Fibroblast of lung (primary cell): ENCODE measurements at regions not wholly inside any gene's neighbourhood (a gene's known extent, or its start where the extent isn't known, plus 50 kb on each side); places are given as distances from the start of the nearest gene placed in this dataset.

Experiments
- CTCF ChIP-seq, 2 donors: IDR thresholded peaks in 1 of 2; conservative IDR thresholded peaks in 1 of 2; 1 replicate in 1 of 2; 2 replicates in 1 of 2; pipeline ENCODE4 v1.5.1; 2011 to 2012; ENCODE audit warnings: low read length in 2 of 2, control low read depth in 1 of 2, inconsistent platforms in 1 of 2, low read depth in 1 of 2, mild to moderate bottlenecking in 1 of 2
- EZH2 ChIP-seq: IDR thresholded peaks from 2 replicates; pipeline ENCODE4 v1.5.1; 2012; ENCODE audit warnings: low read length, control low read depth, mild to moderate bottlenecking; ENCODE audit errors: missing control alignments

DNA sequence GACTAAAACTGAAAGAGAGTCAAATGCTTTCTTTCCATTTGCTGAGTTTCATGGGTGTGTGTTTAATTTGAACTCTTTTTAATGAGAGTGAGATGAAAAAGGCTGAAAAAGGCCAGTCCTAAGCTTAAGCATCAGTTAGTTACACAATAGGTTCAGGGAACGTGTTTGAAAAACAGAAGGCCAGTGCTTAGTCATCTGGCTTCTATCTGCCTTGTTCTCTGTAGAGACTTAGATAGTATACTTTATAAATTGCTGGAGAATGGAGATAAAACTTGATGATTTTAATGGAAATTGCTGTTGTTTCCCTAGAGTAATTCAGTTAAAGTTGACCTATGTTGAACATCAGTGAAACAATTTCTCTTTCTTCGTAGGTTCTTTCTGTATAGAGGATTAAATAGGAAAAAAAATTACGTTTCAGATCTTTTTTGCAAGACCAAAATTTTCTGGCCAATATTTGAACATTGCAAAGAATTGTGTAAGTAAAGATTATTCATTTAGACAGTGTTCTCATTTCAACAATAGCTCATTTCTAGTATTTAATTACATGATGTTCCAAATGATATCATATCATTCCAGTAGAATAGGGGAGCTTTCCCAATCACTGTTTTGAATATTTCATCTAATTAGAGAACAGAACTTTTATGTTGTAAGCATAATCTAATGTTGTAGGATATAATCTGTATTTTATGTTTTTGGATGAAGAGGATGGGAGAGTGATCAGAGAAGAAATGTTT is 1088.8 kb downstream of the ADGRL3 start:
- TF ChIP-seq CTCF (conservative IDR thresholded peaks at IDR 0.05 in 1 of 2, IDR thresholded peaks at IDR 0.05 in 1 of 2; ENCODE audit: low read depth in 1 of 2, low read length in 2 of 2) = no peak
- TF ChIP-seq EZH2 = no peak
